Chondrocyte (in vitro differentiated cells): ENCODE measurements at regions not wholly inside any gene's neighbourhood (a gene's known extent, or its start where the extent isn't known, plus 50 kb on each side); places are given as distances from the start of the nearest gene placed in this dataset.

Source experiments
- DNase-seq: peaks from one replicate; pipeline ENCODE4 v3.0.0; 2021; ENCODE audit warnings: mixed read lengths, low spot score
- H3K27ac Mint-ChIP-seq: one replicate; pipeline ENCODE4 v1.8.0; 2021; ENCODE audit warnings: mild to moderate bottlenecking, moderate library complexity, mixed read lengths; ENCODE audit not compliant: unreplicated experiment
- H3K27me3 Mint-ChIP-seq: 2 replicates; pipeline ENCODE4 v1.8.0; 2021; ENCODE audit warnings: low read depth, mixed read lengths
- H3K36me3 Mint-ChIP-seq: 2 replicates; pipeline ENCODE4 v1.8.0; 2021; ENCODE audit warnings: low read depth, mixed read lengths
- H3K4me1 Mint-ChIP-seq: 2 replicates; pipeline ENCODE4 v1.8.0; 2021; ENCODE audit warnings: low read depth, mild to moderate bottlenecking, mixed read lengths
- H3K4me3 Mint-ChIP-seq: one replicate; pipeline ENCODE4 v1.8.0; 2021; ENCODE audit warnings: mild to moderate bottlenecking, moderate library complexity, mixed read lengths; ENCODE audit not compliant: unreplicated experiment
- H3K9me3 Mint-ChIP-seq: 2 replicates; pipeline ENCODE4 v1.8.0; 2021; ENCODE audit warnings: low read depth, mixed read lengths
- TF ChIP-seq, protein P1 (sequence below): fragments of 200-600 bp; sonication (generic); IDR thresholded peaks from 2 replicates; pipeline ENCODE4 v1.5.0; 2021; ENCODE audit warnings: antibody characterized with exemption, mild to moderate bottlenecking, moderate library complexity

DNA sequence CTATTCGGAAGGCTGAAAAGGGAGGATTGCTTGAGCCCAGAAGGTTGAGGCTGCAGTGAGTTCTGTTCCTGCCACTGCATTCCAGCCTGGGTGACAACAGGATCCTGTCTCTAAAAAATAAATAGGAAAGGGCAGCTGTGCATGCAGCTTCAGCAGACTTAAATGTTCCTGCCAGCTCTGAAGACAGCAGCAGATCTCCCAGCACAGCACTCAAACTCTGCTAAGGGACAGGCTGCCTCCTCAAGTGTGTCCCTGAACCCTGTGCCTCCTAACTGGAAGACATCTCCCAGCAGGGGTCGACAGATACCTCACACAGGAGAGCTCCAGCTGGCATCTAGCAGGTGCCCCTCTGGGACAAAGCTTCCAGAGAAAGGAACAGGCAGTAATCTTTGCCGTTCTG, 117.9 kb downstream of the CXCL12 start:
- Mint-ChIP-seq H3K27ac (no peak overlapping the region), H3K4me3 (no peak overlapping the region), H3K4me1 (peaks cover 4% of the 10 kb centered on the region), H3K9me3 (peaks cover 27% of the 10 kb centered on the region), H3K27me3 (peaks cover 2% of the 10 kb centered on the region), H3K36me3 (peaks cover 11% of the 10 kb centered on the region)
- DNase-seq, result no peak
- TF ChIP-seq, protein P1, sequence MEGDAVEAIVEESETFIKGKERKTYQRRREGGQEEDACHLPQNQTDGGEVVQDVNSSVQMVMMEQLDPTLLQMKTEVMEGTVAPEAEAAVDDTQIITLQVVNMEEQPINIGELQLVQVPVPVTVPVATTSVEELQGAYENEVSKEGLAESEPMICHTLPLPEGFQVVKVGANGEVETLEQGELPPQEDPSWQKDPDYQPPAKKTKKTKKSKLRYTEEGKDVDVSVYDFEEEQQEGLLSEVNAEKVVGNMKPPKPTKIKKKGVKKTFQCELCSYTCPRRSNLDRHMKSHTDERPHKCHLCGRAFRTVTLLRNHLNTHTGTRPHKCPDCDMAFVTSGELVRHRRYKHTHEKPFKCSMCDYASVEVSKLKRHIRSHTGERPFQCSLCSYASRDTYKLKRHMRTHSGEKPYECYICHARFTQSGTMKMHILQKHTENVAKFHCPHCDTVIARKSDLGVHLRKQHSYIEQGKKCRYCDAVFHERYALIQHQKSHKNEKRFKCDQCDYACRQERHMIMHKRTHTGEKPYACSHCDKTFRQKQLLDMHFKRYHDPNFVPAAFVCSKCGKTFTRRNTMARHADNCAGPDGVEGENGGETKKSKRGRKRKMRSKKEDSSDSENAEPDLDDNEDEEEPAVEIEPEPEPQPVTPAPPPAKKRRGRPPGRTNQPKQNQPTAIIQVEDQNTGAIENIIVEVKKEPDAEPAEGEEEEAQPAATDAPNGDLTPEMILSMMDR, result no peak

GRCh38 chr10:44264244-44264643, 120.7 kb downstream of the CXCL12 start:
- peaks cover 4% of the 10 kb centered on the region for H3K4me1 Mint-ChIP-seq
- TF ChIP-seq, protein P1, result no peak
- H3K36me3 Mint-ChIP-seq, result peaks cover 8% of the 10 kb centered on the region
- no peak overlapping the region for H3K4me3 Mint-ChIP-seq
- peaks cover 23% of the 10 kb centered on the region for H3K9me3 Mint-ChIP-seq
- H3K27ac Mint-ChIP-seq, result no peak overlapping the region
- DNase-seq, result no peak
- H3K27me3 Mint-ChIP-seq, result no peaks in the 10 kb centered on the region

DNA sequence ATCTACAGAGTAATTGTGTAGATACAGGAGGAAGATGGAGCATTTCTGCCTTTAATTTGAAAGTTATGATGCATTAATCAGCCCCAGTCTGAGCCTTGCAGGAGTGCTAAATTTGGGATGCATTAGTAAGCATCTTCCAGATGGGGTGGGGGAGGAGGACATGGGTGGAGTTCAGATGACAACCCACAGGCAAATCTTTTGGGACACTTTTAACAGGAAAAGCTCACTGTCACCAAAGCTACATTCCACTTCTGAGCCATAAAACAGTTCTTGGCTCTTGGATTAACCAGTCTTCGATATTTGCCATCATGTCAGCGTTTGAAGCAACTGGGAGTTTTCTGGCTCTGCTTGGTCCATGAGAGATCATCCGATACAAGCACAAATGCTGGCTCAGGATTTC, 121.1 kb downstream of the CXCL12 start:
- peaks cover 4% of the 10 kb centered on the region for H3K4me1 Mint-ChIP-seq
- TF ChIP-seq, protein P1, result no peak
- no peaks in the 10 kb centered on the region for H3K27me3 Mint-ChIP-seq
- DNase-seq, result no peak
- H3K27ac Mint-ChIP-seq, result no peak overlapping the region
- peaks cover 23% of the 10 kb centered on the region for H3K9me3 Mint-ChIP-seq
- H3K36me3 Mint-ChIP-seq, result peaks cover 8% of the 10 kb centered on the region
- no peak overlapping the region for H3K4me3 Mint-ChIP-seq

DNA sequence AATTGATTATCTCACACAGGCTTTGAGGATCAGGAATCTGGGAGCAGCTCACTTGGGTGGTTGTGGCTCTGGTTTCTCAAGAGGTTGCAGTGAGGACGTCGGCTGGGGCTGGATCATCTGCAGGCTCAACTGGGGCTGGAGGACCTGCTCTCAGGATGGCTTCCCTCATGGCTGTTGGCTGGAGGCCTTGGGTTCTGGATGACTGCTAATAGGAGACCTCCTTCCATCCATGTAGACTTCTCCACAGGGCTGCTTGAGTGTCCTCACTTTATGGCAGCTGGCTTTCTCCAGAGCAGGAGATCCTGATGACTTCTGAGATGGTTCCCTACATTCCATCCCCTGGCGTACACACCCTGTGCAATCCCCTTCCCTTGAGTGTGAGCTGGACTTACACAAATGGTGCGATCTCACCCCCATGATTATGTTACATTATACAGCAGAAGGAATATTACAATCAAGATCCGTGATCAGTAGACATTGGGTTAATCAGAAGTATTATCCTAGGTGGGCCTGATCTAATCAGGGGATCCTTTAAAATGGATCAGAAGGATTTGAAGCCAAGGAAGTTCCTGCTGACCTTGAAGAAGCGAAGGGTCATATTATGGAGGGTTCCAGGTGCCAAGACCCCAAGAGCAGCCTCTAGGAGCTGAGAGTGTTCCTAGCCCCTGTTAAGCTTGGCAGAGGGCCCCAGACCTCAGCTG, 122.2 kb downstream of the CXCL12 start:
- TF ChIP-seq, protein P1, result no peak
- Mint-ChIP-seq H3K36me3 (peaks cover 3% of the 10 kb centered on the region), H3K27me3 (no peaks in the 10 kb centered on the region), H3K9me3 (peaks cover 17% of the 10 kb centered on the region), H3K27ac (no peak overlapping the region), H3K4me3 (no peak overlapping the region), H3K4me1 (peaks cover 4% of the 10 kb centered on the region)
- DNase-seq, result no peak

- Mint-ChIP-seq H3K27me3 (no peaks in the 10 kb centered on the region), H3K9me3 (peaks cover 10% of the 10 kb centered on the region), H3K36me3 (no peaks in the 10 kb centered on the region), H3K27ac (no peak overlapping the region), H3K4me3 (no peak overlapping the region), H3K4me1 (peaks cover 4% of the 10 kb centered on the region)
- TF ChIP-seq, protein P1, result no peak
- no peak for DNase-seq
These were observed 123.0 kb downstream of the CXCL12 start for GRCh38 chr10:44261710-44262455.
